GM23338 (cell line): ENCODE measurements at regions not wholly inside any gene's neighbourhood (a gene's known extent, or its start where the extent isn't known, plus 50 kb on each side); places are given as distances from the start of the nearest gene placed in this dataset.

Experiments used
- ATAC-seq: fragments of 200-7000 bp; cut with Tn5 transposase; 3 replicates; pipeline ENCODE4 v1.9.1; 2020
- DNase-seq: peaks from one replicate; pipeline ENCODE4 v3.0.0-alpha.2; 2015; ENCODE audit warnings: low spot score
- H2AFZ ChIP-seq: fragments of 200-600 bp; sonication (generic); 2 replicates; pipeline ENCODE4 v1.8.0; 2016; ENCODE audit warnings: antibody characterized with exemption, mild to moderate bottlenecking, moderate library complexity
- H3F3A ChIP-seq: fragments of 200-600 bp; sonication (generic); replicated peaks from 2 replicates; pipeline ENCODE4 v1.8.0; 2017; ENCODE audit warnings: antibody characterized with exemption, mixed run types, low read depth
- H3K27ac ChIP-seq: fragments of 200-600 bp; sonication (generic); 2 replicates; pipeline ENCODE4 v1.6.1; 2016; ENCODE audit warnings: low read depth
- H3K27me3 ChIP-seq: fragments of 200-600 bp; sonication (generic); 2 replicates; pipeline ENCODE4 v1.8.0; 2016; ENCODE audit warnings: mild to moderate bottlenecking, mixed run types, moderate library complexity; ENCODE audit not compliant: insufficient read depth
- H3K36me3 ChIP-seq: fragments of 200-600 bp; sonication (generic); 2 replicates; pipeline ENCODE4 v1.8.0; 2016; ENCODE audit warnings: mild to moderate bottlenecking; ENCODE audit not compliant: insufficient read depth
- H3K4me1 ChIP-seq: fragments of 200-600 bp; sonication (generic); 2 replicates; pipeline ENCODE4 v1.8.0; 2016; ENCODE audit warnings: mild to moderate bottlenecking, moderate library complexity; ENCODE audit not compliant: insufficient read depth
- H3K4me2 ChIP-seq: fragments of 200-600 bp; sonication (generic); 2 replicates; pipeline ENCODE4 v1.7.1; 2017; ENCODE audit warnings: mixed run types
- H3K4me3 ChIP-seq: fragments of 200-600 bp; sonication (generic); 2 replicates; pipeline ENCODE4 v1.6.1; 2016; ENCODE audit warnings: mixed run types
- H3K79me2 ChIP-seq: fragments of 200-600 bp; sonication (generic); replicated peaks from 2 replicates; pipeline ENCODE4 v1.8.0; 2017; ENCODE audit warnings: mild to moderate bottlenecking; ENCODE audit not compliant: insufficient read depth
- H3K9me2 ChIP-seq: fragments of 200-600 bp; sonication (generic); 2 replicates; pipeline ENCODE4 v1.8.0; 2017; ENCODE audit not compliant: insufficient read depth
- H4K20me1 ChIP-seq: fragments of 200-600 bp; sonication (generic); replicated peaks from 2 replicates; pipeline ENCODE4 v1.8.0; 2017; ENCODE audit warnings: mild to moderate bottlenecking; ENCODE audit not compliant: insufficient read depth
- H3K27ac Mint-ChIP-seq: 2 replicates; pipeline ENCODE4 v1.8.0; 2020; ENCODE audit warnings: inconsistent platforms, mild to moderate bottlenecking, moderate library complexity, mixed read lengths
- H3K27me3 Mint-ChIP-seq: 3 replicates; pipeline ENCODE4 v1.8.0; 2022; ENCODE audit warnings: low read depth, mild to moderate bottlenecking, moderate library complexity, mixed read lengths, inconsistent platforms; ENCODE audit not compliant: insufficient read depth, poor library complexity
- H3K36me3 Mint-ChIP-seq: 3 replicates; pipeline ENCODE4 v1.8.0; 2021; ENCODE audit warnings: low read depth, mild to moderate bottlenecking, inconsistent platforms, moderate library complexity, mixed read lengths
- H3K4me1 Mint-ChIP-seq: 3 replicates; pipeline ENCODE4 v1.8.0; 2020; ENCODE audit warnings: mild to moderate bottlenecking, inconsistent platforms, mixed read lengths
- H3K4me3 Mint-ChIP-seq: 3 replicates; pipeline ENCODE4 v1.8.0; 2021; ENCODE audit warnings: moderate library complexity, mild to moderate bottlenecking, inconsistent platforms, mixed read lengths
- H3K9me3 Mint-ChIP-seq: 3 replicates; pipeline ENCODE4 v1.8.0; 2020; ENCODE audit warnings: moderate library complexity, mild to moderate bottlenecking, inconsistent platforms, mixed read lengths
- CREB1 ChIP-seq: fragments of 250-450 bp; sonication (Bioruptor Pico); IDR thresholded peaks from 2 replicates; pipeline ENCODE4 v1.5.0; 2020; ENCODE audit warnings: low read depth, mild to moderate bottlenecking, moderate library complexity
- EZH2 ChIP-seq: fragments of 200-600 bp; sonication (generic); IDR thresholded peaks from one replicate; pipeline ENCODE4 v1.8.0; 2017; ENCODE audit warnings: antibody characterized with exemption, mild to moderate bottlenecking, low read depth; ENCODE audit not compliant: unreplicated experiment
- JUNB ChIP-seq: IDR thresholded peaks from one replicate; pipeline ENCODE4 v1.6.1; 2016; ENCODE audit warnings: antibody characterized with exemption; ENCODE audit not compliant: unreplicated experiment
- POLR2AphosphoS5 ChIP-seq: IDR thresholded peaks from 2 replicates; pipeline ENCODE4 v1.6.1; 2016; ENCODE audit warnings: antibody characterized with exemption, low read depth
- STAT1 ChIP-seq: IDR thresholded peaks from one replicate; pipeline ENCODE4 v1.6.1; 2016; ENCODE audit warnings: antibody characterized with exemption; ENCODE audit not compliant: unreplicated experiment
- ZNF114 ChIP-seq: fragments of 250-450 bp; sonication (Bioruptor Pico); IDR thresholded peaks from 2 replicates; pipeline ENCODE4 v1.5.0; 2020; ENCODE audit warnings: mild to moderate bottlenecking, moderate library complexity
- ZNF331 ChIP-seq: fragments of 250-450 bp; sonication (Bioruptor Pico); IDR thresholded peaks from 2 replicates; pipeline ENCODE4 v1.5.0; 2020; ENCODE audit warnings: low read depth, mild to moderate bottlenecking, moderate library complexity
- TF ChIP-seq, protein P1 (sequence below): IDR thresholded peaks from one replicate; pipeline ENCODE4 v1.6.1; 2018; ENCODE audit warnings: antibody characterized with exemption; ENCODE audit not compliant: unreplicated experiment
- TF ChIP-seq, protein P2 (sequence below), 2 experiments: fragments of 200-600 bp in 1 of 2; sonication (generic) in 1 of 2; conservative IDR thresholded peaks; 2 replicates each; pipeline versions ENCODE4 v1.5.1 to v1.6.1; 2016 to 2017; ENCODE audit warnings: antibody characterized with exemption in 2 of 2, low read depth in 2 of 2, mild to moderate bottlenecking in 2 of 2, moderate library complexity in 1 of 2

DNA sequence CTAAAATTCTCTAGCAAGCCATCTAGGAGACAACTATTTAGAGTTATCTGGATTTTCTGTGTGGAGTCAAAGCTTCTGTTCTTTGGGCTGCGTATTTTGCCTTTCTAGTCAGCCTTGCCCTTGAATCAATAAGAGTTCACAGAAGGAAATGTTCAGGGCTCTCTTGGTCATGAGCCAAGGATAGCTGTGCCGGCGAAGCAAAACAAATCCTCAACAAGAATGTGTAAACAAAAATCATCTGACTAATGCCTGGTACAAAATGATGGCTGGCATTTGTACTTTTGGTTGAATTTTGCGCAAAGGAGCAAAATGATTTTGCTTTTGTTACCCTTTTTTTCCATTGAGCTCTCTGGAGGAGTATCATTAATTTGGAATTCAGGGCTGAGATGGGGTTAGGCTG lies 171.1 kb downstream of the DACT1 start:
- Histone ChIP-seq H3F3A (no peaks in the 10 kb centered on the region), H3K9me2 (no peaks in the 10 kb centered on the region), H3K4me1 (no peaks in the 10 kb centered on the region), H3K36me3 (no peaks in the 10 kb centered on the region), H3K79me2 (no peaks in the 10 kb centered on the region), H2AFZ (peak overlapping the region; percentile 5; the same call in 1 of the 2 replicates), H3K4me2 (no peak overlapping the region), H3K27ac (no peak overlapping the region), H3K4me3 (no peak overlapping the region), H4K20me1 (no peaks in the 10 kb centered on the region), H3K27me3 (no peaks in the 10 kb centered on the region)
- H3K36me3 Mint-ChIP-seq = no peaks in the 10 kb centered on the region
- no peaks in the 10 kb centered on the region for H3K9me3 Mint-ChIP-seq
- no peak for DNase-seq
- H3K4me3 Mint-ChIP-seq = no peak overlapping the region
- TF ChIP-seq, protein P1, sequence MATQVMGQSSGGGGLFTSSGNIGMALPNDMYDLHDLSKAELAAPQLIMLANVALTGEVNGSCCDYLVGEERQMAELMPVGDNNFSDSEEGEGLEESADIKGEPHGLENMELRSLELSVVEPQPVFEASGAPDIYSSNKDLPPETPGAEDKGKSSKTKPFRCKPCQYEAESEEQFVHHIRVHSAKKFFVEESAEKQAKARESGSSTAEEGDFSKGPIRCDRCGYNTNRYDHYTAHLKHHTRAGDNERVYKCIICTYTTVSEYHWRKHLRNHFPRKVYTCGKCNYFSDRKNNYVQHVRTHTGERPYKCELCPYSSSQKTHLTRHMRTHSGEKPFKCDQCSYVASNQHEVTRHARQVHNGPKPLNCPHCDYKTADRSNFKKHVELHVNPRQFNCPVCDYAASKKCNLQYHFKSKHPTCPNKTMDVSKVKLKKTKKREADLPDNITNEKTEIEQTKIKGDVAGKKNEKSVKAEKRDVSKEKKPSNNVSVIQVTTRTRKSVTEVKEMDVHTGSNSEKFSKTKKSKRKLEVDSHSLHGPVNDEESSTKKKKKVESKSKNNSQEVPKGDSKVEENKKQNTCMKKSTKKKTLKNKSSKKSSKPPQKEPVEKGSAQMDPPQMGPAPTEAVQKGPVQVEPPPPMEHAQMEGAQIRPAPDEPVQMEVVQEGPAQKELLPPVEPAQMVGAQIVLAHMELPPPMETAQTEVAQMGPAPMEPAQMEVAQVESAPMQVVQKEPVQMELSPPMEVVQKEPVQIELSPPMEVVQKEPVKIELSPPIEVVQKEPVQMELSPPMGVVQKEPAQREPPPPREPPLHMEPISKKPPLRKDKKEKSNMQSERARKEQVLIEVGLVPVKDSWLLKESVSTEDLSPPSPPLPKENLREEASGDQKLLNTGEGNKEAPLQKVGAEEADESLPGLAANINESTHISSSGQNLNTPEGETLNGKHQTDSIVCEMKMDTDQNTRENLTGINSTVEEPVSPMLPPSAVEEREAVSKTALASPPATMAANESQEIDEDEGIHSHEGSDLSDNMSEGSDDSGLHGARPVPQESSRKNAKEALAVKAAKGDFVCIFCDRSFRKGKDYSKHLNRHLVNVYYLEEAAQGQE = no peak
- TF ChIP-seq JUNB = no peak
- no peak for TF ChIP-seq ZNF331 (CRISPR knock-in tag)
- TF ChIP-seq POLR2AphosphoS5 = no peak
- TF ChIP-seq, protein P2, sequence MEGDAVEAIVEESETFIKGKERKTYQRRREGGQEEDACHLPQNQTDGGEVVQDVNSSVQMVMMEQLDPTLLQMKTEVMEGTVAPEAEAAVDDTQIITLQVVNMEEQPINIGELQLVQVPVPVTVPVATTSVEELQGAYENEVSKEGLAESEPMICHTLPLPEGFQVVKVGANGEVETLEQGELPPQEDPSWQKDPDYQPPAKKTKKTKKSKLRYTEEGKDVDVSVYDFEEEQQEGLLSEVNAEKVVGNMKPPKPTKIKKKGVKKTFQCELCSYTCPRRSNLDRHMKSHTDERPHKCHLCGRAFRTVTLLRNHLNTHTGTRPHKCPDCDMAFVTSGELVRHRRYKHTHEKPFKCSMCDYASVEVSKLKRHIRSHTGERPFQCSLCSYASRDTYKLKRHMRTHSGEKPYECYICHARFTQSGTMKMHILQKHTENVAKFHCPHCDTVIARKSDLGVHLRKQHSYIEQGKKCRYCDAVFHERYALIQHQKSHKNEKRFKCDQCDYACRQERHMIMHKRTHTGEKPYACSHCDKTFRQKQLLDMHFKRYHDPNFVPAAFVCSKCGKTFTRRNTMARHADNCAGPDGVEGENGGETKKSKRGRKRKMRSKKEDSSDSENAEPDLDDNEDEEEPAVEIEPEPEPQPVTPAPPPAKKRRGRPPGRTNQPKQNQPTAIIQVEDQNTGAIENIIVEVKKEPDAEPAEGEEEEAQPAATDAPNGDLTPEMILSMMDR (conservative IDR thresholded peaks at IDR 0.05; ENCODE audit: low read depth in 2 of 2) = no peak
- TF ChIP-seq STAT1 = no peak
- no peaks in the 10 kb centered on the region for H3K4me1 Mint-ChIP-seq
- no peak overlapping the region for H3K27ac Mint-ChIP-seq
- no peaks in the 10 kb centered on the region for H3K27me3 Mint-ChIP-seq
- no peak for ATAC-seq

DNA sequence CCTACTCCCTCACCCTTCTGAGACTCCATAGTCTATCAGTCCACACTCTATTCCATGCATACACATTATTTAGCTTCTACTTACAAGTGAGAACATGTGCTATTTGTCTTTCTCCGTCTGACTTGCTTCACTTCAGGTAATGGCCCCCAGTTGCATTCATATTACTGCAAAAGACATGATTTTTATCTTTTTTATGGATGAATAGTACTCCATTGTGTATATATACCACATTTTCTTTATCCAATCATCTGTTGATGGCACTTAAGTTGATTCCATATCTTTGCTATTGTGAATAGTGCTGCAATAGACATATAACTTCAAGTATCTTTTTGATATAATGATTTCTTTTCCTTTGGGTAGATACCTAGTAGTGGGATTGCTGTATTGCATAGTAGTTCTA lies 171.8 kb downstream of the DACT1 start:
- H3K36me3 Mint-ChIP-seq = no peaks in the 10 kb centered on the region
- no peaks in the 10 kb centered on the region for H3K9me3 Mint-ChIP-seq
- TF ChIP-seq, protein P1 = no peak
- TF ChIP-seq CREB1 (CRISPR knock-in tag) = no peak
- no peak for TF ChIP-seq ZNF114 (CRISPR knock-in tag)
- TF ChIP-seq ZNF331 (CRISPR knock-in tag) = no peak
- no peak for TF ChIP-seq EZH2

More for the DNA sequence above, 171.8 kb downstream of the DACT1 start:
- H3K9me2 ChIP-seq = no peaks in the 10 kb centered on the region
- H3K27ac Mint-ChIP-seq = no peak overlapping the region
- H3K4me3 Mint-ChIP-seq = no peak overlapping the region
- no peaks in the 10 kb centered on the region for H3K79me2 ChIP-seq
- H4K20me1 ChIP-seq = no peaks in the 10 kb centered on the region
- H3K27ac ChIP-seq = no peak overlapping the region
- H3K36me3 ChIP-seq = no peaks in the 10 kb centered on the region
- no peaks in the 10 kb centered on the region for H3K27me3 Mint-ChIP-seq
- H3K4me2 ChIP-seq = no peak overlapping the region
- H3F3A ChIP-seq = no peaks in the 10 kb centered on the region
- H3K27me3 ChIP-seq = no peaks in the 10 kb centered on the region
- ATAC-seq (no peak), DNase-seq (no peak)
- H3K4me3 ChIP-seq = no peak overlapping the region
- H3K4me1 Mint-ChIP-seq = no peaks in the 10 kb centered on the region
- no peaks in the 10 kb centered on the region for H3K4me1 ChIP-seq
- H2AFZ ChIP-seq = no peak overlapping the region
